ENCODE measurements at regions not wholly inside any gene's neighbourhood (a gene's known extent, or its start where the extent isn't known, plus 50 kb on each side); places are given as distances from the start of the nearest gene placed in this dataset.
"Not testable (repeated sequence)": the region's sequence is repeated elsewhere in the genome, so short reads cannot be mapped to it uniquely, and the experiment has no call there.

DNA sequence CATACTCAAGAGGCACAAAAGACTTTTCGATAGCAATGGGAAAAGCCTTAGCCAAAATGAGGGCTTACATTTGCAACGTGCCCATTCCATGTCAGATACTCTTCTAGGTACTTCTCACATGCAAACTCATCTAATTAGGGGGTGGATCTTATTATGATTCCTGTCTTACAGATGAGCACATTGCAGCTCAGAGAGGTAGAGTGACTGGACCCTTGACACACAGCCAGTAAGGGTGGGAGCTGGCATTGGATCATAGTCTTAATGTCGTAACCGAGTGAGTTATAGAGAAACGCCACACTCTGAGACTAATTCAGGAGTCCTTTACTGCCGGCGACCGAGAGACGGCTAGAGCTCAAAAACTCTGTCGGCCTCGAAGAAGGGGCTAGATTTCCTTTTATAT lies 78.8 kb upstream of the GRIN2A start:
- TF ChIP-seq, protein P1, sequence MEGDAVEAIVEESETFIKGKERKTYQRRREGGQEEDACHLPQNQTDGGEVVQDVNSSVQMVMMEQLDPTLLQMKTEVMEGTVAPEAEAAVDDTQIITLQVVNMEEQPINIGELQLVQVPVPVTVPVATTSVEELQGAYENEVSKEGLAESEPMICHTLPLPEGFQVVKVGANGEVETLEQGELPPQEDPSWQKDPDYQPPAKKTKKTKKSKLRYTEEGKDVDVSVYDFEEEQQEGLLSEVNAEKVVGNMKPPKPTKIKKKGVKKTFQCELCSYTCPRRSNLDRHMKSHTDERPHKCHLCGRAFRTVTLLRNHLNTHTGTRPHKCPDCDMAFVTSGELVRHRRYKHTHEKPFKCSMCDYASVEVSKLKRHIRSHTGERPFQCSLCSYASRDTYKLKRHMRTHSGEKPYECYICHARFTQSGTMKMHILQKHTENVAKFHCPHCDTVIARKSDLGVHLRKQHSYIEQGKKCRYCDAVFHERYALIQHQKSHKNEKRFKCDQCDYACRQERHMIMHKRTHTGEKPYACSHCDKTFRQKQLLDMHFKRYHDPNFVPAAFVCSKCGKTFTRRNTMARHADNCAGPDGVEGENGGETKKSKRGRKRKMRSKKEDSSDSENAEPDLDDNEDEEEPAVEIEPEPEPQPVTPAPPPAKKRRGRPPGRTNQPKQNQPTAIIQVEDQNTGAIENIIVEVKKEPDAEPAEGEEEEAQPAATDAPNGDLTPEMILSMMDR (IDR thresholded peaks at IDR 0.05) = no peak
- TF ChIP-seq POLR2A (IDR thresholded peaks at IDR 0.05) = no peak
- Histone ChIP-seq H3K36me3 (replicated peaks in 1 of 2) (no peaks in the 10 kb centered on the region), H3K27me3 (no peaks in the 10 kb centered on the region), H3K4me3 (no peak overlapping the region), H3K4me1 (replicated peaks in 1 of 2) (peaks cover 3 to 8% of the 10 kb centered on the region in 2 donors), H3K27ac (no peak overlapping the region), H3K9me3 (replicated peaks in 1 of 3) (no peaks in the 10 kb centered on the region)
- 49 to 79% (median 64%) methylated on average over 11 of the region's 11 CpGs for WGBS, 4 donors
- no peak for DNase-seq
- intact Hi-C loops (cut with DNase I) = no loop called here

DNA sequence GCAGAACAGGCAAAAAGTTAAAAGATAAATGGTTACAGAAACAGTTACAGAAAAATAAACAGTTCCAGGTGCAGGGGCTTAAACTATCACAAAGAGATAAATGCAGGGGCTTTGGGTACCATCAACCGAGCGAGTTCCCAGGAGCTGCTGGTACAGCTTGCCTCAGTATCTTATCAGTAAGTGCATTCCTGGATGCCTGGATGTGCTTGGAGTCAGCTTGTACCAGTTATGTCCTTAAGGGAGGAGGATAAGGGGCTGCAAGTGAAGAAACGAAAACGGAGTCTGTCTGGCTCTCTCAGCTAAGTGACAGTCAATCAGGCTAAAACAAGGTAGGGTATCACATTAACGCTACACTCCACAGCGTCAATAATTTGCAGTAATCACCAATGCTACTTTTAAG lies 79.3 kb upstream of the GRIN2A start:
- WGBS, 4 donors = 50 to 67% (median 62%) methylated on average over 6 of the region's 6 CpGs
- H3K4me1 ChIP-seq (replicated peaks in 1 of 2); intact Hi-C loops (cut with DNase I); H3K27me3 ChIP-seq; H3K4me3 ChIP-seq; H3K36me3 ChIP-seq (replicated peaks in 1 of 2); DNase-seq; H3K9me3 ChIP-seq (replicated peaks in 1 of 3); H3K27ac ChIP-seq: not testable (repeated sequence)

DNA sequence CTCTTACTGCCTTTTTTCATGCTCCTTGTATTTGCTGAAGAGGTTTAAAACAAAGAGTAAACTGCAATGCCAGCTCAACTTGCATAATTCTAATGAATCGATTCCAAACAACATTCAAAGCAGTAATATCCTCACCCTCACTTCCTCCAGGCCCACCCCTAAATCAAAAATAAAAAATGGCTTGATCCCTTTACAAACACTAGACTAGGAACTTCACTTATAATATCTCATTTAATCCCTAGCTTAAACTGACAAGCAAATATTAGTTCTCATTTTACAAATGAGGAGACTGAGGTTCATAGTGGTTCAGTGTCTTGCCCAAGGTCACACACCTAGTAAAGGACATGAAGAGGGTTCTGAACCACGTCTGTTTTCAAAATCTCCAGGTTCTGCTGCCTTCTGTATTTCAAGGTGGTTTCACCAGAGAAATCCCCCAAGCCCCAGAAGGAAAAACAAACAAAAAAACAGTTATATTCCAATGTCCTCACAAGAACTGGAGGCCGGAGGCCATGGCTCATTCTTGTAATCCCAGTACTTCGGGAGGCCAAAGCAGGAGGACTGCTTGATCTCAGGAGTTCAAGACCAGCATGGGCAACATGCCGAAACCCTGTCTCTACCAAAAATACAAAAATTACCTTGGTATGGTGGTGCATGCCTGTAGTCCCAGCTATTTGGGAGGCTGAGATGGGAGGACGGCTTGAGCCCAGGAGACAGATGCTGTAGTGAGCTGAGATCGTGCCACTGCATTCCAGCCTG lies 80.3 kb upstream of the GRIN2A start:
- intact Hi-C loops (cut with DNase I) = no loop called here
- Histone ChIP-seq H3K27ac (no peak overlapping the region), H3K9me3 (replicated peaks in 1 of 3) (no peaks in the 10 kb centered on the region), H3K4me3 (no peak overlapping the region), H3K27me3 (no peaks in the 10 kb centered on the region), H3K4me1 (replicated peaks in 1 of 2) (peaks cover 0 to under 1% of the 10 kb centered on the region in 2 donors), H3K36me3 (replicated peaks in 1 of 2) (no peaks in the 10 kb centered on the region)
- no peak for DNase-seq
- TF ChIP-seq, protein P1 (IDR thresholded peaks at IDR 0.05) = no peak
- TF ChIP-seq POLR2A (IDR thresholded peaks at IDR 0.05) = no peak
- WGBS, 4 donors = 84 to 93% (median 88%) methylated on average over 7 of the region's 7 CpGs

DNA sequence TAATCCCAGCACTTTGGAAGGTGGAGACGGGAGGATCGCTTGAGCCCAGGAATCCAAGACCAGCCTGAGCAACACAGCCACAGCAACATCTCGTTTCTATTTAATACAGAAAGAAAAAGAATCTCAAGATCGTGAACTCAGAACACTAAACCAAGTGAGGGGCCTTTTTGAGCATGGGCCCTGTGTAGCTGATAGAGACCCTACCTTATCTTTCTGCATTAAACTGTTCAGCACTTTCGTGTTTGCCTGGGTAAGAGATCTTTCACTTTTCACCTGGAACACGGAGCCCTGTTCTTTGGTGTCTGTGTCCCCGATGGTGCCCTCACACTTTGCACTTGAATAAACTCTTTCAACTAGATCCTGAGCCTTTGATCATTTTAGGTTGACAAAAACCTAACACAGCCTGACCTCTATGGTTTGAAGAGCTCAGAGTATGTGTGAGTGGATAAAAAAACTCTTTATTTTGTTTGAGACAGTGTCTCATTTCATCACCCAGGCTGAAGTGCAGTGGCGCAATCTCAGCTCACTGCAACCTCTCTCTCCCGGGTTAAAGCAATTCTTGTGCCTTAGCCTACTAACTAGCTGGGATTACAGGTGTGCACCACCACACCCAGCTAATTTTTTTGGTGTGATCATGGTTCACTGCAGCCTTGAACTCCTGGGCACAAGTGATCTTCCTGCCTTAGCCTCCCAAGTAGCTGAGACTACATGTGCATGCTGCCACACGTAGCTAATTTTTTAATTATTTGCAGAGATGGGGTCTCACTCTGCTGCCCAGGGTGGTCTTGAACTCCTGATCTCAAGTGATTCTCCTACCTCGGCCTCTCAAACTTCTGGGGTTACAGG lies 83.8 kb upstream of the GRIN2A start:
- no peak for TF ChIP-seq POLR2A (IDR thresholded peaks at IDR 0.05)
- TF ChIP-seq, protein P1 (IDR thresholded peaks at IDR 0.05) = no peak
- Histone ChIP-seq H3K36me3 (replicated peaks in 1 of 2) (no peaks in the 10 kb centered on the region), H3K4me1 (replicated peaks in 1 of 2) (no peaks in the 10 kb centered on the region), H3K9me3 (replicated peaks in 1 of 3) (no peaks in the 10 kb centered on the region), H3K4me3 (no peak overlapping the region), H3K27me3 (no peaks in the 10 kb centered on the region), H3K27ac (no peak overlapping the region)
- intact Hi-C loops (cut with DNase I) = no loop called here
- no peak for DNase-seq
- 69 to 86% (median 84%) methylated on average over 10 to 11 of the region's 11 CpGs for WGBS, 4 donors
